ENCODE measurements at regions not wholly inside any gene's neighbourhood (a gene's known extent, or its start where the extent isn't known, plus 50 kb on each side); places are given as distances from the start of the nearest gene placed in this dataset.

DNA sequence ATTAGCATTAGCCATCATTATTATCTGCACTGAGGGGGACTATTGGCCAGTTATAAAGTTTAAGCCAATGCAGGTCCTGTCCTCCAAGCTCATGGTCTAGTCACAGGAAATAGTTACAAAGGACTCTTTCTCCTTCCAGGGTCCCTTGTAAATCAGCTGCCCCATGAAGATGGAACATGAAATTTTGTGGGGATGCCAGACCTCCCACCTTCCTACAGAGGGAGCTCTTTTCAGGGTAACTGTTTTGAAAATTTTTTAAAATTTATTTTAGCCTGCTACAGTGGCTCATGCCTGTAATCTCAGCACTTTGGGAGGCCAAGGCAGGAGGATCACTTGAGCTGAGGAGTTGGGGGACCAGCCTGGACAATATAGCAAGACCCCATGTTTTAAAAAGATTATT, 124.4 kb upstream of the SLC34A2 start:
- no peaks in the 10 kb centered on the region for H3K36me3 ChIP-seq (ENCODE audit: control insufficient read depth in 1 of 2, insufficient read depth in 2 of 2, low read length in 2 of 2)
- H3K27me3 ChIP-seq (ENCODE audit: insufficient read depth, low read length): no peaks in the 10 kb centered on the region
- no peak overlapping the region for H3K4me3 ChIP-seq (replicated peaks in 1 of 2; ENCODE audit: low read depth in 1 of 2, low read length in 2 of 2)
- peaks cover 0 to 4% of the 10 kb centered on the region in 2 experiments; a peak in 1 of 4 replicates for H3K4me1 ChIP-seq (ENCODE audit: control insufficient read depth in 1 of 2, insufficient read depth in 2 of 2, low read length in 2 of 2)
- H2AFZ ChIP-seq (ENCODE audit: low read depth, low read length, poor library complexity, severe bottlenecking): no peak overlapping the region
- BruUV-seq (replicated peaks): no TSS peak
- TF ChIP-seq SIN3A (IDR thresholded peaks at IDR 0.05; ENCODE audit: low read depth): no peak
- TF ChIP-seq RAD21 (IDR thresholded peaks at IDR 0.05; ENCODE audit: low read depth): peak; percentile 57
- TF ChIP-seq ELF1 (IDR thresholded peaks at IDR 0.05; ENCODE audit: borderline replicate concordance, low read depth): no peak
- TF ChIP-seq, protein P1, sequence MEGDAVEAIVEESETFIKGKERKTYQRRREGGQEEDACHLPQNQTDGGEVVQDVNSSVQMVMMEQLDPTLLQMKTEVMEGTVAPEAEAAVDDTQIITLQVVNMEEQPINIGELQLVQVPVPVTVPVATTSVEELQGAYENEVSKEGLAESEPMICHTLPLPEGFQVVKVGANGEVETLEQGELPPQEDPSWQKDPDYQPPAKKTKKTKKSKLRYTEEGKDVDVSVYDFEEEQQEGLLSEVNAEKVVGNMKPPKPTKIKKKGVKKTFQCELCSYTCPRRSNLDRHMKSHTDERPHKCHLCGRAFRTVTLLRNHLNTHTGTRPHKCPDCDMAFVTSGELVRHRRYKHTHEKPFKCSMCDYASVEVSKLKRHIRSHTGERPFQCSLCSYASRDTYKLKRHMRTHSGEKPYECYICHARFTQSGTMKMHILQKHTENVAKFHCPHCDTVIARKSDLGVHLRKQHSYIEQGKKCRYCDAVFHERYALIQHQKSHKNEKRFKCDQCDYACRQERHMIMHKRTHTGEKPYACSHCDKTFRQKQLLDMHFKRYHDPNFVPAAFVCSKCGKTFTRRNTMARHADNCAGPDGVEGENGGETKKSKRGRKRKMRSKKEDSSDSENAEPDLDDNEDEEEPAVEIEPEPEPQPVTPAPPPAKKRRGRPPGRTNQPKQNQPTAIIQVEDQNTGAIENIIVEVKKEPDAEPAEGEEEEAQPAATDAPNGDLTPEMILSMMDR (IDR thresholded peaks at IDR 0.05 in 2 of 3, conservative IDR thresholded peaks at IDR 0.05 in 1 of 3; ENCODE audit: borderline replicate concordance in 1 of 3, insufficient read depth in 1 of 3, low read depth in 2 of 3, low read length in 2 of 3): peak; percentile 27 to 71 (median 66); a peak in 5 of 6 replicates
- no peak overlapping the region for H3K27ac ChIP-seq (ENCODE audit: low read depth, low read length)
- DNase-seq (ENCODE audit: low read depth, low spot score) (no peak), ATAC-seq (peak; percentile 75)
- H3K9me3 ChIP-seq (ENCODE audit: control insufficient read depth in 1 of 2, insufficient read depth in 1 of 2, low read depth in 1 of 2, low read length in 2 of 2): no peaks in the 10 kb centered on the region
- H3K79me2 ChIP-seq (ENCODE audit: insufficient read depth, low read length): no peaks in the 10 kb centered on the region
- ChIA-PET CTCF (interaction anchor here (0.7 to 2.5 kb wide), 15 partner anchors 8 to 275 kb away, joined by 3 to 16 read pairs (median 5); no protein-coding TSS in a partner anchor), RAD21 (ENCODE audit: low non-redundant PET in 1 of 2, low total read pairs in 2 of 2, uncharacterized antibody in 2 of 2, unreplicated experiment in 2 of 2) (interaction anchor here in 1 of 2 experiments (0.6 kb wide), 1 partner anchor 134 kb away, joined by 4 read pairs; no protein-coding TSS in a partner anchor), POLR2A (interaction anchor here (0.6 kb wide), 1 partner anchor 10 kb away, joined by 3 read pairs; no protein-coding TSS in a partner anchor)
- no peaks in the 10 kb centered on the region for H3K9me2 ChIP-seq (ENCODE audit: insufficient read depth)
- no peaks in the 10 kb centered on the region for H4K20me1 ChIP-seq (ENCODE audit: insufficient read depth)
- H3K9ac ChIP-seq (ENCODE audit: low read length): no peak overlapping the region
- no peak overlapping the region for H3K4me2 ChIP-seq (ENCODE audit: low read length)
- intact Hi-C loops (cut with micrococcal nuclease): loop anchor here (1.0 kb wide), 1 partner anchor 237 kb away; no protein-coding TSS in a partner anchor

DNA sequence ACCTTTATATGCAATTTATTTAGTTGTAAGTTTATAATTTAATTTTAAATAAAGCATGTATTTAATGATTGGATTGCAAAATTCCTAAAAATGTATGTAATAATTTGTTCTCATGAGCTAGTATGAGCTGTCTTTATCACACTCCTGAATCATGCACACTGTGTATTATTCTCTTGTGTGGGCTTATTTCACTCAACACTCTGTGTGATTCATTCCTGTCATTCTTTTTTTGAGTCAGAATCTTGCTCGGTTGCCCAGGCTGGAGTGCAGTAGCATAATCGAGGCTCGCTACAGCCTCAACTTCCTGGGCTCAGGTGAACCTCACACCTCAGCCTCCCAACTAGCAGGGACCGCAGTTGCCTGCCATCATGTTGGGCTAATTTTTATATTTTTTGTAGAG, 123.1 kb upstream of the SLC34A2 start:
- DNase-seq (ENCODE audit: low read depth, low spot score): no peak
- peaks cover 0 to 4% of the 10 kb centered on the region in 2 experiments; a peak in 1 of 4 replicates for H3K4me1 ChIP-seq (ENCODE audit: control insufficient read depth in 1 of 2, insufficient read depth in 2 of 2, low read length in 2 of 2)
- ChIA-PET RAD21 (ENCODE audit: low non-redundant PET in 1 of 2, low total read pairs in 2 of 2, uncharacterized antibody in 2 of 2, unreplicated experiment in 2 of 2) (no interaction called here), POLR2A (no interaction called here), CTCF (no interaction called here)
- intact Hi-C loops (cut with micrococcal nuclease): no loop called here
- H3K4me3 ChIP-seq (replicated peaks in 1 of 2; ENCODE audit: low read depth in 1 of 2, low read length in 2 of 2): no peak overlapping the region
- no peaks in the 10 kb centered on the region for H3K27me3 ChIP-seq (ENCODE audit: insufficient read depth, low read length)
- H3K27ac ChIP-seq (ENCODE audit: low read depth, low read length): no peak overlapping the region
- H3K79me2 ChIP-seq (ENCODE audit: insufficient read depth, low read length): no peaks in the 10 kb centered on the region
- ATAC-seq: no peak
- no peaks in the 10 kb centered on the region for H3K9me3 ChIP-seq (ENCODE audit: control insufficient read depth in 1 of 2, insufficient read depth in 1 of 2, low read depth in 1 of 2, low read length in 2 of 2)
- no peaks in the 10 kb centered on the region for H3K36me3 ChIP-seq (ENCODE audit: control insufficient read depth in 1 of 2, insufficient read depth in 2 of 2, low read length in 2 of 2)
- TF ChIP-seq YY1 (IDR thresholded peaks at IDR 0.05; ENCODE audit: extremely low read depth, insufficient replicate concordance, low read depth, low read length): no peak
- TF ChIP-seq, protein P2, sequence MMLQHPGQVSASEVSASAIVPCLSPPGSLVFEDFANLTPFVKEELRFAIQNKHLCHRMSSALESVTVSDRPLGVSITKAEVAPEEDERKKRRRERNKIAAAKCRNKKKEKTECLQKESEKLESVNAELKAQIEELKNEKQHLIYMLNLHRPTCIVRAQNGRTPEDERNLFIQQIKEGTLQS (IDR thresholded peaks at IDR 0.05): no peak
- no peak for TF ChIP-seq TCF7L2 (IDR thresholded peaks at IDR 0.05; ENCODE audit: borderline replicate concordance, extremely low read depth, insufficient read depth, insufficient read length)
- no peak for TF ChIP-seq SIN3A (IDR thresholded peaks at IDR 0.05; ENCODE audit: low read depth)
- TF ChIP-seq, protein P1 (IDR thresholded peaks at IDR 0.05 in 2 of 3, conservative IDR thresholded peaks at IDR 0.05 in 1 of 3; ENCODE audit: borderline replicate concordance in 1 of 3, insufficient read depth in 1 of 3, low read depth in 2 of 3, low read length in 2 of 3): no peak
- no TSS peak for BruUV-seq (replicated peaks)
- no peak overlapping the region for H3K4me2 ChIP-seq (ENCODE audit: low read length)
- H3K9me2 ChIP-seq (ENCODE audit: insufficient read depth): no peaks in the 10 kb centered on the region
- no peak overlapping the region for H3K9ac ChIP-seq (ENCODE audit: low read length)
- no peaks in the 10 kb centered on the region for H4K20me1 ChIP-seq (ENCODE audit: insufficient read depth)
- H2AFZ ChIP-seq (ENCODE audit: low read depth, low read length, poor library complexity, severe bottlenecking): no peak overlapping the region
